BE2C (cell line): ENCODE measurements at regions not wholly inside any gene's neighbourhood (a gene's known extent, or its start where the extent isn't known, plus 50 kb on each side); places are given as distances from the start of the nearest gene placed in this dataset.

Experiments
- DNase-seq: peaks from one replicate; pipeline ENCODE4 v3.0.0-alpha.2; 2020
- H3K27me3 ChIP-seq: fragments of 250-450 bp; sonication (Bioruptor Pico); 2 replicates; pipeline ENCODE4 v1.5.1; 2020; ENCODE audit warnings: mild to moderate bottlenecking
- H3K36me3 ChIP-seq: fragments of 250-450 bp; sonication (Bioruptor Pico); 2 replicates; pipeline ENCODE4 v1.5.1; 2020; ENCODE audit warnings: mild to moderate bottlenecking
- H3K4me1 ChIP-seq: fragments of 250-450 bp; sonication (Bioruptor Pico); 2 replicates; pipeline ENCODE4 v1.5.1; 2020
- H3K4me3 ChIP-seq: 2 replicates; pipeline ENCODE4 v1.5.1; 2011; ENCODE audit warnings: low read depth, low read length
- H3K9me3 ChIP-seq: fragments of 250-450 bp; sonication (Bioruptor Pico); 2 replicates; pipeline ENCODE4 v1.5.1; 2020
- CTCF ChIP-seq: IDR thresholded peaks from 2 replicates; pipeline ENCODE4 v1.5.1; 2012; ENCODE audit warnings: mild to moderate bottlenecking, low read depth, low read length

- H3K4me3 ChIP-seq = no peak overlapping the region
- H3K27me3 ChIP-seq = no peaks in the 10 kb centered on the region
- no peaks in the 10 kb centered on the region for H3K9me3 ChIP-seq
- no peak for TF ChIP-seq CTCF
- no peak for DNase-seq
- no peaks in the 10 kb centered on the region for H3K36me3 ChIP-seq
- H3K4me1 ChIP-seq = no peaks in the 10 kb centered on the region
Measured at GRCh38 chr18:1270081-1270480, 365.4 kb downstream of the ADCYAP1 start.

GRCh38 chr18:1273469-1273868, 368.8 kb downstream of the ADCYAP1 start:
- Histone ChIP-seq H3K4me3 (no peak overlapping the region), H3K9me3 (no peaks in the 10 kb centered on the region), H3K4me1 (no peaks in the 10 kb centered on the region), H3K36me3 (no peaks in the 10 kb centered on the region), H3K27me3 (no peaks in the 10 kb centered on the region)
- no peak for DNase-seq
- TF ChIP-seq CTCF = no peak

- TF ChIP-seq CTCF = no peak
Measured at GRCh38 chr18:1292167-1292566, 387.5 kb downstream of the ADCYAP1 start.

GRCh38 chr18:1294229-1294628, 389.6 kb downstream of the ADCYAP1 start:
- no peak for DNase-seq
- Histone ChIP-seq H3K27me3 (no peaks in the 10 kb centered on the region), H3K36me3 (no peaks in the 10 kb centered on the region), H3K4me3 (no peak overlapping the region), H3K9me3 (no peaks in the 10 kb centered on the region), H3K4me1 (peaks cover 3% of the 10 kb centered on the region; the same call in 1 of the 2 replicates)
- no peak for TF ChIP-seq CTCF

More at GRCh38 chr18:1292167-1292566, 387.5 kb downstream of the ADCYAP1 start:
- DNase-seq = no peak
- Histone ChIP-seq H3K36me3 (no peaks in the 10 kb centered on the region), H3K27me3 (no peaks in the 10 kb centered on the region), H3K4me1 (peaks cover 3% of the 10 kb centered on the region; the same call in 1 of the 2 replicates), H3K9me3 (no peaks in the 10 kb centered on the region), H3K4me3 (no peak overlapping the region)

GRCh38 chr18:1296237-1296636, 391.6 kb downstream of the ADCYAP1 start:
- Histone ChIP-seq H3K4me3 (no peak overlapping the region), H3K9me3 (no peaks in the 10 kb centered on the region), H3K27me3 (no peaks in the 10 kb centered on the region), H3K36me3 (no peaks in the 10 kb centered on the region), H3K4me1 (peaks cover 3% of the 10 kb centered on the region; the same call in 1 of the 2 replicates)
- no peak for TF ChIP-seq CTCF
- peak; percentile 73 for DNase-seq

- H3K9me3 ChIP-seq = no peaks in the 10 kb centered on the region
- DNase-seq = peak; percentile 66
- no peak for TF ChIP-seq CTCF
Measured at GRCh38 chr18:1302861-1303260, 398.2 kb downstream of the ADCYAP1 start.

More at GRCh38 chr18:1302861-1303260, 398.2 kb downstream of the ADCYAP1 start:
- Histone ChIP-seq H3K27me3 (no peaks in the 10 kb centered on the region), H3K4me3 (no peak overlapping the region), H3K36me3 (no peaks in the 10 kb centered on the region), H3K4me1 (0 out of 2 replicates have a peak, but pooled peaks cover 7% of the 10 kb centered on the region)
